Cardiac fibroblast (primary cell): ENCODE measurements at regions not wholly inside any gene's neighbourhood (a gene's known extent, or its start where the extent isn't known, plus 50 kb on each side); places are given as distances from the start of the nearest gene placed in this dataset.
A peak's percentile ranks its signal among the peaks of the same experiment; 100 is the strongest.

Source experiments
- DNase-seq, 2 donors: peaks; one replicate each; pipeline versions ENCODE4 v3.0.0 to v3.0.0-alpha.2; 2010; ENCODE audit warnings: low read depth in 2 of 2
- H3K4me3 ChIP-seq, 2 donors: replicated peaks in 1 of 2; 1 replicate in 1 of 2; 2 replicates in 1 of 2; pipeline ENCODE4 v1.5.1; 2011; ENCODE audit warnings: low read depth in 2 of 2, low read length in 2 of 2, mild to moderate bottlenecking in 2 of 2, moderate library complexity in 1 of 2
- CTCF ChIP-seq: IDR thresholded peaks from one replicate; pipeline ENCODE4 v1.5.1; 2011; ENCODE audit warnings: low read depth, mild to moderate bottlenecking, low read length, inconsistent platforms

- DNase-seq = no peak
- no peak for TF ChIP-seq CTCF
- no peak overlapping the region for H3K4me3 ChIP-seq
Observed at GRCh38 chr7:142376356-142376997, 118.6 kb upstream of the PRSS58 start.

GRCh38 chr7:142375710-142376313 is 118.0 kb upstream of the PRSS58 start:
- TF ChIP-seq CTCF = peak; percentile 9
- no peak overlapping the region for H3K4me3 ChIP-seq
- DNase-seq = peak in 1 of 2 donors; percentile 21

- TF ChIP-seq CTCF = no peak
- no peak for DNase-seq
- H3K4me3 ChIP-seq = no peak overlapping the region
Observed at GRCh38 chr7:142372727-142373126, 114.9 kb upstream of the PRSS58 start.

- H3K4me3 ChIP-seq = no peak overlapping the region
- no peak for DNase-seq
- TF ChIP-seq CTCF = no peak
Observed at GRCh38 chr7:142371586-142372377, 113.9 kb upstream of the PRSS58 start.

GRCh38 chr7:142365410-142365842 is 107.6 kb upstream of the PRSS58 start:
- no peak overlapping the region for H3K4me3 ChIP-seq
- no peak for TF ChIP-seq CTCF
- no peak for DNase-seq

- no peak for DNase-seq
- H3K4me3 ChIP-seq = no peak overlapping the region
- TF ChIP-seq CTCF = no peak
Observed at GRCh38 chr7:142364551-142364950, 106.7 kb upstream of the PRSS58 start.
